GM18873 (cell line): ENCODE measurements at regions not wholly inside any gene's neighbourhood (a gene's known extent, or its start where the extent isn't known, plus 50 kb on each side); places are given as distances from the start of the nearest gene placed in this dataset.

Experiments
- ATAC-seq: cut with Tn5 transposase; IDR thresholded peaks from one replicate; pipeline ENCODE4 v1.9.1; 2021; ENCODE audit warnings: mild to moderate bottlenecking, moderate library complexity, moderate number of reproducible peaks; ENCODE audit not compliant: unreplicated experiment, low FRiP score

GRCh38 chr15:96097661-96098060 lies 232.8 kb upstream of the NR2F2 start:
- no peak for ATAC-seq

GRCh38 chr15:96102631-96103030 lies 227.9 kb upstream of the NR2F2 start:
- ATAC-seq = no peak

GRCh38 chr15:96106181-96106580 lies 224.3 kb upstream of the NR2F2 start:
- ATAC-seq = no peak

DNA sequence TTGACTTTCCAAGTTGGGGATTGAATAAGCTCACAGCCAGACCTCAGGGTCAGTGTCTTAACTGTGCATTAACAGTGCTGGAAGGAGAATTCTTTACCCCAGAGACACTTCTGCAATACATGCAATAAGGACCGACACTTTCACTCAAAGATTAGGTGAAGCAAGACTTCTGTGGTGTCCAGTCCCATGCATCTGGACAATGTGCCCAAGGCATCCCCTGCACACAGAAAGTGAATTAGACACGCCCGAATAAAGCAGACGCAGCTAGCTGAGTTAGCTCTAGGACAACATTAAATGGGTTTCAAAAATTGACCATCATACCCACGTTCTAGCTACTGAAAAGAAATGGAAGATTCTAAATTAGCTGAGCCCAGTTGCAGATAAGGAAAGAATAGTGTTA lies 223.9 kb upstream of the NR2F2 start:
- no peak for ATAC-seq

GRCh38 chr15:96107916-96108315 lies 222.6 kb upstream of the NR2F2 start:
- no peak for ATAC-seq

- no peak for ATAC-seq
These were observed 222.1 kb upstream of the NR2F2 start for GRCh38 chr15:96108405-96108804.

DNA sequence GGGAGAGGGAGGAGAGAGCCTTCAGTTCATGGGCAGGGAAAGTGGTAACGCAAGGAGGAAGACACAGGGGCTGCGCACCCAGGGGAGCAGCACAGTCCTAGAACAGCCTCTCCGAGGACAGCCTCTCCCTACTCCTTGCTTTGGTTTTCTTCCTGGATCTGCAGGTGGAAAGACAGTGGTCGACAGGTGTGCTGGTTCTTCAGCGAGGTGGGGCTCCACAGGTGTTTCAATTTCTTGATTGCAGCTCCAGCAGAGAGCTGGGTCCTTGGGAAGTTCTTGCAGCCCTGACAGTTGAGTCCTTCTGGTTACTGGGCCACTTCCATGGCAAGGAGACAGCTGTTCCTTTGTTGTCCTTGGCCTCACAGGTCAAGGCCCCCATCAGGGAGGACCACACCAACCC lies 220.7 kb upstream of the NR2F2 start:
- ATAC-seq = no peak

- ATAC-seq = no peak
These were observed 218.5 kb upstream of the NR2F2 start for GRCh38 chr15:96112018-96112417.

- no peak for ATAC-seq
These were observed 214.9 kb upstream of the NR2F2 start for GRCh38 chr15:96115642-96116041.

DNA sequence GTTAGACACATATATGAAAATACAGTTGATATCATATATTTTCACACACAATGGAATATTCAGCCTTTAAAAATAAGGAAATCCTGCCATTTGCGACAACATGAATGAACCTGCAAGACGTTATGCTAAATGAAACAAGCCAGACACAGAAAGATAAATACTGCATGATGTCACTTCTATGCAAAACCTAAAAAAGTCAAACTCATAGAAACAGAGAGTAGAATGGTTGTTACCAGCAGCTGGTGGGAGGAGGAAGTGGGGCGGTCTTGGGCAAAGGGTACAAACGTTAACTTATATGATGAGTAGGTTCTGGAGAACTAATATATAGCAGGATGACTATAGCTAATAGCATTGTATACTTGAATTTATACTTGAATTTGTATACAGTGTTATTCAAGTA lies 213.2 kb upstream of the NR2F2 start:
- ATAC-seq = peak; percentile 91

- no peak for ATAC-seq
These were observed 210.8 kb upstream of the NR2F2 start for GRCh38 chr15:96119734-96120133.

GRCh38 chr15:96121086-96121920 lies 209.2 kb upstream of the NR2F2 start:
- no peak for ATAC-seq

DNA sequence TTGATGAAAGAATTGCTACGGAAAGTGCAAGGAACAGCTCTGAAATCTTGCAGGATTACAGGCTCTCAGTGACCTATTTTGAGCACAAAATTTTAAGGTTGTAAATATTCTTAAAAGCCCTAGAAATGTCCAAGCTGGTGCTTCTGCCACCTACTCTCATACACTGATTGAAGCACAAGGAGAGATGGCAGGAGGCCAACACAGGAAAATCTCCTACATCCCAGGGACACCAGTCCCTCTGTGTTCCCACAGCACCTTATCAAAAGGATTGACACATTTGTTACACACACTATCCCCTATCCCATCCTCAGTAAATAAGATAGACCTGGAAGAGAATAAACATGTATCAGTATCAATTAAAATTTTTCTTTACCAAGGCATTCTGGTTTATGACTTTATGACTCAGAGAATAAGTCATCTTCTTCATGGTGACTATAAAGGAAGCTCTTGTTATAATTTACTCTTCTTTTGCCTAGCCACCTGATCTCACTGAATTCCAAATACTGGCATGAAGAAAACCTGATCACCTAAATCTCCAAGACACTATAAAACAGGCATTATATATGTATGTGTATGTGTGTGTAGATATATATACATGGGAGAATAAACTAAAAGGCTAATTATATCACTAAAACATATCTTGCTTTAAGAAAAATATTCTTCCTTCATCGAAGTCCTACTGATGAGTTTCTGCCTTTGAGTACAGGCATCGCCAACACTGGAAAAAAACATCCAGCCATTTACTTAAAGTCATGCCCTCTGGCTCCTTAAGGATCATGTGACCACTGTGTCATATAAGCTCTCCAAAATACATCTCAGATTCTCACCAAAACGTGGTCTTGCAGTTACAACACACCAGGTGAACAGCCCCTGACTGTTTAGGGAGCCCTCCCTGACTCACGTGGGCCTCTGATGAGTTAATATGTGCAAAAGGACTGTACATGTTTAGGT lies 208.1 kb upstream of the NR2F2 start:
- no peak for ATAC-seq

DNA sequence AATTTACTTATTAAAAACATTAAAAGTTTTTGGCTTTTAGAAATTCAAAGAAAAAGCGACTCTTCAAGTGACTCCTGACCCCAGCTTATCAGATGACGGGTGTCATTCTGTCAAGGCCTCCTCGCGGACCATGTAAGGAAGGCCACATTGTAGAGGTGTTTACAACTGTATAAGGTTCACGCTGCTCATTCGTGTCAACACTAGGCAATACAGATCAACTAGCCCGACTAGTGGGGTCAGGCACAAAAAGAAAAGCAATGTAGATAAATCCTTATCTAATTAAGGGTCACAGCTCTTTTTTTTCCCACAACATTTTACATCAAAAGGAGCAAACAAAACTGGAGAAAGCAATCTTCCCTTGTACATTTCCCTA lies 207.5 kb upstream of the NR2F2 start:
- no peak for ATAC-seq

DNA sequence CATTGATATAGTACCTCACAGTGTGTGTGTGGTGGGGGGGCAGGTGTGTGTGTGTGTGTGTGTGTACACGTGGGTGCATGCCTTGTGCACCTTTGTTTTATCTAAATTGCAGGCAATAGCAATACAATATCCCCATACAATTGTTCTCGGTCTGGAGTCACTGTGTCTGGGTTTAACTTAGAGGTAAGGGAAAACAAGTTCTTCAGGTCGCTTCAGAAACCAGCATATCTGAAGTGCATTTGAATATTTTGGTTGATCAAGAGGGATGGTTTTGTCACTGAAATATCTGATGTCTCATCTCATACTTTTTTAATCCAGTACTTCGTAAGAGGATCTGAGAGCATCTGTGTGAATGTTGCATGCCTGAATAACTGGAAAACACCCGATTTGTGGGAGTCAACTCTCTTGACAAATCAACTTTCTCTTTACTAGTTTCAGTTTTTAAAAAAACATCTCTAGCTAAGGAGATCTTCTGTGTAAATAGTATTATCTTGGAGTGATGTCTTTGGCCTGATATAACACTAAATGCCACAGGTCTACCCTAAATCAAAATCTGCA lies 206.8 kb upstream of the NR2F2 start:
- no peak for ATAC-seq

- ATAC-seq = no peak
These were observed 206.1 kb upstream of the NR2F2 start for GRCh38 chr15:96124436-96124835.

- no peak for ATAC-seq
These were observed 204.6 kb upstream of the NR2F2 start for GRCh38 chr15:96125721-96126415.

DNA sequence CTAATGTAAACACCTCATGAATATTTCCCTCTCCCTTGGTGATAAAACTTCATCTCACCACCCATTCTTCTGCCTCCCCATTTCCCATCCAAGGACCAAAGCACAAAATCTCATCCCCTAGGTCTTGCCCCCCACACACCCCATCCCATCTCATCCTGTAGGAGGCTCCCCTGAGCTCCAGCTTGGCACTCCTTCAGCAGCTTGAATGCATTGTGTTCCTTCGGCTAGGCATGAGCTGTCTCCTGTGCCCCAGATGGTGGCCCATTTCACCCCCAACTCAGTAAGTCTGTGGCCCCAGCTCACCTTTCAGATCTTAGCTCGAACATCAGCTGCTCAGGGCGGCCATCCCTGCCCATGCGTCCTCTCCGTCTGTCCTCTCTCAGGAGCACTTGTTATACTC lies 203.6 kb upstream of the NR2F2 start:
- no peak for ATAC-seq

DNA sequence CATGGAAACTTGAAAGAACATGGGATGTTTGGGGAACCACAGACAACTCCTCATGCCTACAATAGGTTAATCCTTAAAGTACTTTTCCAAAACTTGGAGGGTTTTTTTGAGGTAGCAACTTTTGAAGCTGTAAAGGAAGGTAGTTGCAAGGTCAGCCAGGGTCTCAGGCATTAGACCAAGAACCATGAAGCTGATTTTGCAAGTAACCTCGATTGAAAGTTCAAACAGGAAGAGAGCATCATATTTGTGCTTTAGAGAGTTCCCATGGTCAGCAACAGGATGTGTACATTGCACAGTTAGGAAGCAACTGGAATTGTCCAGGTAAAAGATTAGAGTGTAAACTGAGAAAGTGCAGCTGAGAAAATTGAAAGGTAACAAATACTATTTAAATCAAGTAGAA lies 199.8 kb upstream of the NR2F2 start:
- ATAC-seq = no peak

DNA sequence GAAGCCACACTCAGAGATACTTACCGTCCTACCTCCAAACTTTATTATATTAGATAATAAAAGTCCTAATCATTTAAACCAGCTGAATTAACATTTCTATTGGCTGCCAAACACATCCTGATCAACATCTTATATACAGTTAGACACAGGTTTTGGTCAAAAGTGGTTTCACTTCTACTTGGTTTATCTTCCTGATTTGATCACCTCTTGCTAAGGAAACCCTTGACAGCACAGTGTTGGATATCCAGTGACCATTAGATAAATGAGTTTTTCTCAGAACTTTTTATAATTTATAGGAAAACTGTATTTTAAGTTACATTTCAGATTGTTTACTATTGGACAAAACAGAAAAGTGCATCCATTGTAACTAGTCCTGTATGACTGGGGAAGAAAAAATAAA lies 198.4 kb upstream of the NR2F2 start:
- ATAC-seq = no peak
